ENCODE measurements at regions not wholly inside any gene's neighbourhood (a gene's known extent, or its start where the extent isn't known, plus 50 kb on each side); places are given as distances from the start of the nearest gene placed in this dataset.

DNA sequence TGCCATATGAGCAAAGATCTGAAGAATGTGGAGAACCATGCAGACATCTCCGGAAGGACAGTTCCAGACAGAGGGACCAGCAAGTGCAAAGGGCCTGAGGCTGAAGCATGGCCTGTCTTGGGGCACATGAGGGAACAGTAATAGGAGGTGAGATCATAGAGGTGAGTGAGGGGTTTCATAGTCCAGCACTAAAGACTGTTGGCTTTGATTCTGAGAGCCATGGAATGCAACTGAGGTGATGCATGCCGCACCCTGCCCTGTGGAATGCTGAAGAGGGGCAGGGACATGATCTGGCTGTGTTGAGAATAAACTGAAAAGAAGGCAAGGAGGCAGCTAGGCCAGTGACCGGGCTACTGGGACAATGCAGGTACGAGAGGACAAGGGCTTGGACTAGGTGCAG lies 253.1 kb upstream of the KLF14 start:
- no peaks in the 10 kb centered on the region for H3K9me3 Mint-ChIP-seq
- peaks cover 5% of the 10 kb centered on the region for H3K4me1 Mint-ChIP-seq
- TF ChIP-seq, protein P1, sequence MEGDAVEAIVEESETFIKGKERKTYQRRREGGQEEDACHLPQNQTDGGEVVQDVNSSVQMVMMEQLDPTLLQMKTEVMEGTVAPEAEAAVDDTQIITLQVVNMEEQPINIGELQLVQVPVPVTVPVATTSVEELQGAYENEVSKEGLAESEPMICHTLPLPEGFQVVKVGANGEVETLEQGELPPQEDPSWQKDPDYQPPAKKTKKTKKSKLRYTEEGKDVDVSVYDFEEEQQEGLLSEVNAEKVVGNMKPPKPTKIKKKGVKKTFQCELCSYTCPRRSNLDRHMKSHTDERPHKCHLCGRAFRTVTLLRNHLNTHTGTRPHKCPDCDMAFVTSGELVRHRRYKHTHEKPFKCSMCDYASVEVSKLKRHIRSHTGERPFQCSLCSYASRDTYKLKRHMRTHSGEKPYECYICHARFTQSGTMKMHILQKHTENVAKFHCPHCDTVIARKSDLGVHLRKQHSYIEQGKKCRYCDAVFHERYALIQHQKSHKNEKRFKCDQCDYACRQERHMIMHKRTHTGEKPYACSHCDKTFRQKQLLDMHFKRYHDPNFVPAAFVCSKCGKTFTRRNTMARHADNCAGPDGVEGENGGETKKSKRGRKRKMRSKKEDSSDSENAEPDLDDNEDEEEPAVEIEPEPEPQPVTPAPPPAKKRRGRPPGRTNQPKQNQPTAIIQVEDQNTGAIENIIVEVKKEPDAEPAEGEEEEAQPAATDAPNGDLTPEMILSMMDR (IDR thresholded peaks at IDR 0.05) = no peak
- Histone ChIP-seq H2AFZ (ENCODE audit: insufficient read depth, low read depth, low read length, poor library complexity, severe bottlenecking) (no peak overlapping the region), H3K9ac (ENCODE audit: insufficient read depth, low read length, poor library complexity, severe bottlenecking) (no peak overlapping the region), H4K20me1 (ENCODE audit: insufficient read depth, low read length) (peaks cover 95% of the 10 kb centered on the region), H3K9me3 (replicated peaks in 1 of 2; ENCODE audit: control insufficient read depth in 1 of 2, insufficient read depth in 1 of 2, low read length in 2 of 2) (no peaks in the 10 kb centered on the region), H3K79me2 (ENCODE audit: insufficient read depth, low read length) (no peaks in the 10 kb centered on the region), H3K27ac (ENCODE audit: low read depth in 1 of 2, low read length in 2 of 2) (no peak overlapping the region), H3K4me1 (ENCODE audit: control insufficient read depth in 1 of 2, insufficient read depth in 2 of 2, low read length in 2 of 2) (no peaks in the 10 kb centered on the region), H3K4me2 (replicated peaks; ENCODE audit: extremely low read depth, low read length, poor library complexity, severe bottlenecking) (no peak overlapping the region), H3K4me3 (replicated peaks in 1 of 3; ENCODE audit: low read depth in 2 of 3, low read length in 3 of 3) (no peak overlapping the region), H3K27me3 (ENCODE audit: control insufficient read depth in 2 of 2, insufficient read depth in 2 of 2, low read length in 2 of 2) (no peaks in the 10 kb centered on the region), H3K36me3 (replicated peaks in 1 of 2; ENCODE audit: control insufficient read depth in 1 of 2, insufficient read depth in 2 of 2, low read length in 2 of 2) (no peaks in the 10 kb centered on the region)
- H3K4me3 Mint-ChIP-seq = no peak overlapping the region
- 96% methylated on average over 4 of the region's 4 CpGs for WGBS (ENCODE audit: insufficient coverage)
- H3K27ac Mint-ChIP-seq = peak overlapping the region in 1 of 7 donors; percentile 7
- intact Hi-C loops (cut with micrococcal nuclease) = no loop called here
- no peak for DNase-seq
- H3K36me3 Mint-ChIP-seq = peaks cover 13 to 29% of the 10 kb centered on the region in 2 donors
- H3K27me3 Mint-ChIP-seq (ENCODE audit: low read depth in 3 of 3) = no peaks in the 10 kb centered on the region

DNA sequence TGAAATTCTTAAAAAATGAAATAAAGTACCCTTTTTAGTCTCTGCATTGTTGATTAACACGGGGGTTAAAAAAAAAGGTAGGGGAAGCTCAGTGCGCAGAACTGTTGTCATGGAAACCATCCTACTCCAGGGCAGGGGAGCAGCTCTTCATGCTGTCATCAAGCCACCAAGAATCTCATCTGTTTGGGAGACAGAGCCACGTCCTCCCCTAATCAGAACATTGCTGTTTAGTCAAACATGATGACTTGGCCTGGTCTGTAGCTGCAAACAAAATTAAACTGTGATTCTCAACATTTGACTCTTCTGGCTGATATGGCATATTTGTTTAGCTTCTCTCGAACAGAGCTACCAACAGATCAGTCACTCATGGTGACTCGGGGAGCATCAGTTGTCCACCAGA lies 254.4 kb upstream of the KLF14 start:
- TF ChIP-seq, protein P1 (IDR thresholded peaks at IDR 0.05) = no peak
- peaks cover 18 to 32% of the 10 kb centered on the region in 2 donors for H3K36me3 Mint-ChIP-seq
- H3K27me3 Mint-ChIP-seq (ENCODE audit: low read depth in 3 of 3) = no peaks in the 10 kb centered on the region
- Histone ChIP-seq H3K79me2 (ENCODE audit: insufficient read depth, low read length) (no peaks in the 10 kb centered on the region), H3K4me2 (replicated peaks; ENCODE audit: extremely low read depth, low read length, poor library complexity, severe bottlenecking) (no peak overlapping the region), H3K4me3 (replicated peaks in 1 of 3; ENCODE audit: low read depth in 2 of 3, low read length in 3 of 3) (no peak overlapping the region), H4K20me1 (ENCODE audit: insufficient read depth, low read length) (peaks cover 96% of the 10 kb centered on the region), H3K9me3 (replicated peaks in 1 of 2; ENCODE audit: control insufficient read depth in 1 of 2, insufficient read depth in 1 of 2, low read length in 2 of 2) (no peaks in the 10 kb centered on the region), H3K9ac (ENCODE audit: insufficient read depth, low read length, poor library complexity, severe bottlenecking) (no peak overlapping the region), H2AFZ (ENCODE audit: insufficient read depth, low read depth, low read length, poor library complexity, severe bottlenecking) (no peak overlapping the region), H3K27me3 (ENCODE audit: control insufficient read depth in 2 of 2, insufficient read depth in 2 of 2, low read length in 2 of 2) (no peaks in the 10 kb centered on the region), H3K4me1 (ENCODE audit: control insufficient read depth in 1 of 2, insufficient read depth in 2 of 2, low read length in 2 of 2) (no peaks in the 10 kb centered on the region), H3K27ac (ENCODE audit: low read depth in 1 of 2, low read length in 2 of 2) (no peak overlapping the region), H3K36me3 (replicated peaks in 1 of 2; ENCODE audit: control insufficient read depth in 1 of 2, insufficient read depth in 2 of 2, low read length in 2 of 2) (no peaks in the 10 kb centered on the region)
- no peak overlapping the region for H3K27ac Mint-ChIP-seq
- H3K4me3 Mint-ChIP-seq = no peak overlapping the region
- intact Hi-C loops (cut with micrococcal nuclease) = no loop called here
- 100% methylated on average over 1 of the region's 5 CpGs for WGBS (ENCODE audit: insufficient coverage)
- no peaks in the 10 kb centered on the region for H3K9me3 Mint-ChIP-seq
- H3K4me1 Mint-ChIP-seq = peaks cover 5% of the 10 kb centered on the region
- no peak for DNase-seq

All from CD14-positive monocyte (primary cell).